ENCODE measurements at regions not wholly inside any gene's neighbourhood (a gene's known extent, or its start where the extent isn't known, plus 50 kb on each side); places are given as distances from the start of the nearest gene placed in this dataset.

DNA sequence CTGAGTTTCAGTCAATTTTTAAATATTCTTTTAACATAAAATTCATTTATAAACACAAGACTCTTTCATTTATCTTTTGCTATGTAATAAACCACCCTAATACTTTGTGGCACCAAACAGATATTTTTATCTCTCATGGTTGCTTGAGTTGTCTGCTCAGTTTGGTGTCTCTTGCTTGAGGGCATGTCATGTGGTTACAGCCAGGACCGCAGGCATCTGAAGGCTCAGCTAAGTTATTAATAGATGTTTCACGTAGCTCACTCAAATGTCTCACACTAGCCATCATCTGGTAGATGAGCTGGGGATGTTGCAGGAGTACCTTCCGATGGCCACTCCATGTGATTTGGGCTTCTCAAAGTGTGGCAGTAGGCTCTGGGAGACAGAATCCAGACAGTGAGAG is 597.8 kb downstream of the ETNK1 start (continued):
- TF ChIP-seq, protein P1, sequence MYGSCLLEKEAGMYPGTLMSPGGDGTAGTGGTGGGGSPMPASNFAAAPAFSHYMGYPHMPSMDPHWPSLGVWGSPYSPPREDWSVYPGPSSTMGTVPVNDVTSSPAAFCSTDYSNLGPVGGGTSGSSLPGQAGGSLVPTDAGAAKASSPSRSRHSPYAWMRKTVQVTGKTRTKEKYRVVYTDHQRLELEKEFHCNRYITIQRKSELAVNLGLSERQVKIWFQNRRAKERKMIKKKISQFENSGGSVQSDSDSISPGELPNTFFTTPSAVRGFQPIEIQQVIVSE (CRISPR knock-in tag; IDR thresholded peaks at IDR 0.05; ENCODE audit: borderline replicate concordance), result no peak
- TF ChIP-seq CTCF (IDR thresholded peaks at IDR 0.05) (no peak), NR3C1 (CRISPR knock-in tag; conservative IDR thresholded peaks at IDR 0.05; ENCODE audit: low read depth) (no peak), ZNF671 (CRISPR knock-in tag; IDR thresholded peaks at IDR 0.05) (no peak), ZNF138 (CRISPR knock-in tag; conservative IDR thresholded peaks at IDR 0.05) (no peak)

DNA sequence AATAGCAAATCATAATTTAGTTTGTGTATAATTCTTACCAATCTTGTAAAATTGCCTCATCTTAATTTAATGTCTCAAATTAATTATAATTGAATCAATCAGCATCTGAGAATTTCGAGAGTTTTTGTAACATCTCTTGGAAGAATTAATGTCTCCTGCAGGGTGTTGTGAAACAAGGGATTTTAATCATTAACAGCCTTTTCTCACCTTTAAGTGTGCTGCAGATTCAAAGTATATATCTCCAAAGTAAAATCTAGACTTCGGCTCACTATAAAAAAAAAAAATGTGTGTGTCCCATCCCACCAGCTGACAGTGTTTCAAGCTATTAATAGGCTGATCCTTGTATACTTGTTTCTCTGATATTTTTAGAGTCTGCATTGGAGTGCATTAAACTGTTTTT is 603.1 kb downstream of the ETNK1 start:
- DNase-seq (ENCODE audit: low spot score) (no peak), ATAC-seq (no peak)
- H3K4me3 Mint-ChIP-seq, result no peak overlapping the region
- no peaks in the 10 kb centered on the region for H3K36me3 Mint-ChIP-seq
- no peak overlapping the region for H3K27ac Mint-ChIP-seq
- H3K27me3 Mint-ChIP-seq (ENCODE audit: low read depth), result no peaks in the 10 kb centered on the region
- H3K9me3 Mint-ChIP-seq, result no peaks in the 10 kb centered on the region
- CTCF ChIA-PET, result no interaction called here
- POLR2A ChIA-PET, result no interaction called here
- H3K4me1 Mint-ChIP-seq, result no peaks in the 10 kb centered on the region
- TF ChIP-seq, protein P2, sequence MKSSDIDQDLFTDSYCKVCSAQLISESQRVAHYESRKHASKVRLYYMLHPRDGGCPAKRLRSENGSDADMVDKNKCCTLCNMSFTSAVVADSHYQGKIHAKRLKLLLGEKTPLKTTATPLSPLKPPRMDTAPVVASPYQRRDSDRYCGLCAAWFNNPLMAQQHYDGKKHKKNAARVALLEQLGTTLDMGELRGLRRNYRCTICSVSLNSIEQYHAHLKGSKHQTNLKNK (CRISPR knock-in tag; IDR thresholded peaks at IDR 0.05), result no peak
- TF ChIP-seq NFATC4 (CRISPR knock-in tag; IDR thresholded peaks at IDR 0.05) (no peak), MAX (CRISPR knock-in tag; IDR thresholded peaks at IDR 0.05) (no peak), ZBTB43 (CRISPR knock-in tag; IDR thresholded peaks at IDR 0.05) (no peak), SMAD3 (CRISPR knock-in tag; IDR thresholded peaks at IDR 0.05; ENCODE audit: borderline replicate concordance) (no peak), NFE2L1 (CRISPR knock-in tag; IDR thresholded peaks at IDR 0.05) (no peak), E2F4 (CRISPR knock-in tag; IDR thresholded peaks at IDR 0.05; ENCODE audit: borderline replicate concordance, low read depth) (no peak), NR3C1 (CRISPR knock-in tag; conservative IDR thresholded peaks at IDR 0.05; ENCODE audit: low read depth) (no peak), IRF1 (CRISPR knock-in tag; IDR thresholded peaks at IDR 0.05) (no peak)
- TF ChIP-seq, protein P3, sequence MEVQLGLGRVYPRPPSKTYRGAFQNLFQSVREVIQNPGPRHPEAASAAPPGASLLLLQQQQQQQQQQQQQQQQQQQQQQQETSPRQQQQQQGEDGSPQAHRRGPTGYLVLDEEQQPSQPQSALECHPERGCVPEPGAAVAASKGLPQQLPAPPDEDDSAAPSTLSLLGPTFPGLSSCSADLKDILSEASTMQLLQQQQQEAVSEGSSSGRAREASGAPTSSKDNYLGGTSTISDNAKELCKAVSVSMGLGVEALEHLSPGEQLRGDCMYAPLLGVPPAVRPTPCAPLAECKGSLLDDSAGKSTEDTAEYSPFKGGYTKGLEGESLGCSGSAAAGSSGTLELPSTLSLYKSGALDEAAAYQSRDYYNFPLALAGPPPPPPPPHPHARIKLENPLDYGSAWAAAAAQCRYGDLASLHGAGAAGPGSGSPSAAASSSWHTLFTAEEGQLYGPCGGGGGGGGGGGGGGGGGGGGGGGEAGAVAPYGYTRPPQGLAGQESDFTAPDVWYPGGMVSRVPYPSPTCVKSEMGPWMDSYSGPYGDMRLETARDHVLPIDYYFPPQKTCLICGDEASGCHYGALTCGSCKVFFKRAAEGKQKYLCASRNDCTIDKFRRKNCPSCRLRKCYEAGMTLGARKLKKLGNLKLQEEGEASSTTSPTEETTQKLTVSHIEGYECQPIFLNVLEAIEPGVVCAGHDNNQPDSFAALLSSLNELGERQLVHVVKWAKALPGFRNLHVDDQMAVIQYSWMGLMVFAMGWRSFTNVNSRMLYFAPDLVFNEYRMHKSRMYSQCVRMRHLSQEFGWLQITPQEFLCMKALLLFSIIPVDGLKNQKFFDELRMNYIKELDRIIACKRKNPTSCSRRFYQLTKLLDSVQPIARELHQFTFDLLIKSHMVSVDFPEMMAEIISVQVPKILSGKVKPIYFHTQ (CRISPR knock-in tag; IDR thresholded peaks at IDR 0.05), result no peak
- TF ChIP-seq, protein P4, sequence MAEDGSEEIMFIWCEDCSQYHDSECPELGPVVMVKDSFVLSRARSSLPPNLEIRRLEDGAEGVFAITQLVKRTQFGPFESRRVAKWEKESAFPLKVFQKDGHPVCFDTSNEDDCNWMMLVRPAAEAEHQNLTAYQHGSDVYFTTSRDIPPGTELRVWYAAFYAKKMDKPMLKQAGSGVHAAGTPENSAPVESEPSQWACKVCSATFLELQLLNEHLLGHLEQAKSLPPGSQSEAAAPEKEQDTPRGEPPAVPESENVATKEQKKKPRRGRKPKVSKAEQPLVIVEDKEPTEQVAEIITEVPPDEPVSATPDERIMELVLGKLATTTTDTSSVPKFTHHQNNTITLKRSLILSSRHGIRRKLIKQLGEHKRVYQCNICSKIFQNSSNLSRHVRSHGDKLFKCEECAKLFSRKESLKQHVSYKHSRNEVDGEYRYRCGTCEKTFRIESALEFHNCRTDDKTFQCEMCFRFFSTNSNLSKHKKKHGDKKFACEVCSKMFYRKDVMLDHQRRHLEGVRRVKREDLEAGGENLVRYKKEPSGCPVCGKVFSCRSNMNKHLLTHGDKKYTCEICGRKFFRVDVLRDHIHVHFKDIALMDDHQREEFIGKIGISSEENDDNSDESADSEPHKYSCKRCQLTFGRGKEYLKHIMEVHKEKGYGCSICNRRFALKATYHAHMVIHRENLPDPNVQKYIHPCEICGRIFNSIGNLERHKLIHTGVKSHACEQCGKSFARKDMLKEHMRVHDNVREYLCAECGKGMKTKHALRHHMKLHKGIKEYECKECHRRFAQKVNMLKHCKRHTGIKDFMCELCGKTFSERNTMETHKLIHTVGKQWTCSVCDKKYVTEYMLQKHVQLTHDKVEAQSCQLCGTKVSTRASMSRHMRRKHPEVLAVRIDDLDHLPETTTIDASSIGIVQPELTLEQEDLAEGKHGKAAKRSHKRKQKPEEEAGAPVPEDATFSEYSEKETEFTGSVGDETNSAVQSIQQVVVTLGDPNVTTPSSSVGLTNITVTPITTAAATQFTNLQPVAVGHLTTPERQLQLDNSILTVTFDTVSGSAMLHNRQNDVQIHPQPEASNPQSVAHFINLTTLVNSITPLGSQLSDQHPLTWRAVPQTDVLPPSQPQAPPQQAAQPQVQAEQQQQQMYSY (CRISPR knock-in tag; IDR thresholded peaks at IDR 0.05), result no peak
- TF ChIP-seq, protein P5, sequence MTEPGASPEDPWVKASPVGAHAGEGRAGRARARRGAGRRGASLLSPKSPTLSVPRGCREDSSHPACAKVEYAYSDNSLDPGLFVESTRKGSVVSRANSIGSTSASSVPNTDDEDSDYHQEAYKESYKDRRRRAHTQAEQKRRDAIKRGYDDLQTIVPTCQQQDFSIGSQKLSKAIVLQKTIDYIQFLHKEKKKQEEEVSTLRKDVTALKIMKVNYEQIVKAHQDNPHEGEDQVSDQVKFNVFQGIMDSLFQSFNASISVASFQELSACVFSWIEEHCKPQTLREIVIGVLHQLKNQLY (CRISPR knock-in tag; IDR thresholded peaks at IDR 0.05), result no peak
- TF ChIP-seq, protein P6, sequence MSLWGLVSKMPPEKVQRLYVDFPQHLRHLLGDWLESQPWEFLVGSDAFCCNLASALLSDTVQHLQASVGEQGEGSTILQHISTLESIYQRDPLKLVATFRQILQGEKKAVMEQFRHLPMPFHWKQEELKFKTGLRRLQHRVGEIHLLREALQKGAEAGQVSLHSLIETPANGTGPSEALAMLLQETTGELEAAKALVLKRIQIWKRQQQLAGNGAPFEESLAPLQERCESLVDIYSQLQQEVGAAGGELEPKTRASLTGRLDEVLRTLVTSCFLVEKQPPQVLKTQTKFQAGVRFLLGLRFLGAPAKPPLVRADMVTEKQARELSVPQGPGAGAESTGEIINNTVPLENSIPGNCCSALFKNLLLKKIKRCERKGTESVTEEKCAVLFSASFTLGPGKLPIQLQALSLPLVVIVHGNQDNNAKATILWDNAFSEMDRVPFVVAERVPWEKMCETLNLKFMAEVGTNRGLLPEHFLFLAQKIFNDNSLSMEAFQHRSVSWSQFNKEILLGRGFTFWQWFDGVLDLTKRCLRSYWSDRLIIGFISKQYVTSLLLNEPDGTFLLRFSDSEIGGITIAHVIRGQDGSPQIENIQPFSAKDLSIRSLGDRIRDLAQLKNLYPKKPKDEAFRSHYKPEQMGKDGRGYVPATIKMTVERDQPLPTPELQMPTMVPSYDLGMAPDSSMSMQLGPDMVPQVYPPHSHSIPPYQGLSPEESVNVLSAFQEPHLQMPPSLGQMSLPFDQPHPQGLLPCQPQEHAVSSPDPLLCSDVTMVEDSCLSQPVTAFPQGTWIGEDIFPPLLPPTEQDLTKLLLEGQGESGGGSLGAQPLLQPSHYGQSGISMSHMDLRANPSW (CRISPR knock-in tag; conservative IDR thresholded peaks at IDR 0.05; ENCODE audit: low read depth), result no peak
